Activated CD4-positive, alpha-beta T cell treated with anti-CD3 and anti-CD28 coated beads for 36 hours (primary cell): ENCODE measurements at regions not wholly inside any gene's neighbourhood (a gene's known extent, or its start where the extent isn't known, plus 50 kb on each side); places are given as distances from the start of the nearest gene placed in this dataset.
"Not testable (repeated sequence)": the region's sequence is repeated elsewhere in the genome, so short reads cannot be mapped to it uniquely, and the experiment has no call there.

ENCODE experiments used
- ATAC-seq: fragments of 200-7000 bp; cut with Tn5 transposase; one replicate; pipeline ENCODE4 v1.10.0; 2021; ENCODE audit warnings: mild to moderate bottlenecking, moderate library complexity
- CTCF ChIA-PET: fragments of 350-600 bp; sonication (Branson Sonifier 250); formaldehyde crosslinking; loops from one replicate; lab custom pipeline; 2021; ENCODE audit warnings: antibody characterized with exemption; lab: Charles Lee
- POLR2A ChIA-PET: fragments of 350-600 bp; sonication (Branson Sonifier 250); formaldehyde crosslinking; loops from one replicate; lab custom pipeline; 2021; ENCODE audit warnings: antibody characterized with exemption, inconsistent platforms; lab: Charles Lee
- DNase-seq: peaks from one replicate; pipeline ENCODE4 v3.0.0-alpha.2; 2020
- H3K27ac Mint-ChIP-seq: one replicate; pipeline ENCODE4 v1.8.0; 2021; ENCODE audit warnings: mixed read lengths
- H3K27me3 Mint-ChIP-seq: one replicate; pipeline ENCODE4 v1.8.0; 2021; ENCODE audit warnings: mixed read lengths
- H3K36me3 Mint-ChIP-seq: one replicate; pipeline ENCODE4 v1.8.0; 2021; ENCODE audit warnings: low read depth, mixed read lengths
- H3K4me1 Mint-ChIP-seq: one replicate; pipeline ENCODE4 v1.8.0; 2021; ENCODE audit warnings: mixed read lengths
- H3K4me3 Mint-ChIP-seq: one replicate; pipeline ENCODE4 v1.8.0; 2021; ENCODE audit warnings: mild to moderate bottlenecking, moderate library complexity, mixed read lengths
- H3K9me3 Mint-ChIP-seq: one replicate; pipeline ENCODE4 v1.8.0; 2021; ENCODE audit warnings: low read depth, mixed read lengths
- intact Hi-C, 2 experiments: fragments of 100-400 bp; cut with DNase I in 1 of 2; cut with micrococcal nuclease in 1 of 2; formaldehyde crosslinking; loops; one replicate each; pipeline versions ENCODE4 v1.14.2 to v1.15.1; 2022 to 2024; cut with DNase I, micrococcal nuclease

GRCh38 chr7:82521906-82522445 is 78.4 kb upstream of the CACNA2D1 start:
- no peaks in the 10 kb centered on the region for H3K27me3 Mint-ChIP-seq
- intact Hi-C loops: no loop called here
- POLR2A ChIA-PET: no interaction called here
- no peak overlapping the region for H3K27ac Mint-ChIP-seq
- H3K4me3 Mint-ChIP-seq: no peak overlapping the region
- ATAC-seq (no peak), DNase-seq (no peak)
- no peaks in the 10 kb centered on the region for H3K4me1 Mint-ChIP-seq
- CTCF ChIA-PET: no interaction called here
- H3K9me3 Mint-ChIP-seq: peaks cover 3% of the 10 kb centered on the region
- no peaks in the 10 kb centered on the region for H3K36me3 Mint-ChIP-seq

GRCh38 chr7:82517050-82517449 is 73.5 kb upstream of the CACNA2D1 start:
- Mint-ChIP-seq H3K4me3 (no peak overlapping the region), H3K27me3 (peaks cover 2% of the 10 kb centered on the region), H3K4me1 (no peaks in the 10 kb centered on the region), H3K36me3 (no peaks in the 10 kb centered on the region), H3K9me3 (peaks cover 3% of the 10 kb centered on the region), H3K27ac (no peak overlapping the region)
- intact Hi-C loops: no loop called here
- POLR2A ChIA-PET: no interaction called here
- CTCF ChIA-PET: no interaction called here
- no peak for ATAC-seq
- DNase-seq: no peak

- no peaks in the 10 kb centered on the region for H3K4me1 Mint-ChIP-seq
- ChIA-PET CTCF (no interaction called here), POLR2A (no interaction called here)
- intact Hi-C loops: no loop called here
- no peak overlapping the region for H3K27ac Mint-ChIP-seq
- no peak for DNase-seq
- H3K4me3 Mint-ChIP-seq: no peak overlapping the region
- no peaks in the 10 kb centered on the region for H3K36me3 Mint-ChIP-seq
- H3K27me3 Mint-ChIP-seq: peaks cover 3% of the 10 kb centered on the region
- no peak for ATAC-seq
- peaks cover 1% of the 10 kb centered on the region for H3K9me3 Mint-ChIP-seq
These were observed 68.0 kb upstream of the CACNA2D1 start for GRCh38 chr7:82511542-82511941.

GRCh38 chr7:82507976-82508677 is 64.5 kb upstream of the CACNA2D1 start:
- intact Hi-C loops: no loop called here
- Mint-ChIP-seq H3K4me3 (no peak overlapping the region), H3K27me3 (peaks cover 2% of the 10 kb centered on the region), H3K4me1 (no peaks in the 10 kb centered on the region), H3K36me3 (no peaks in the 10 kb centered on the region), H3K9me3 (peaks cover 2% of the 10 kb centered on the region), H3K27ac (no peak overlapping the region)
- CTCF ChIA-PET: no interaction called here
- DNase-seq (no peak), ATAC-seq (no peak)
- POLR2A ChIA-PET: no interaction called here

GRCh38 chr7:82507365-82507975 is 63.9 kb upstream of the CACNA2D1 start:
- H3K36me3 Mint-ChIP-seq: no peaks in the 10 kb centered on the region
- no peaks in the 10 kb centered on the region for H3K4me1 Mint-ChIP-seq
- H3K27me3 Mint-ChIP-seq: peaks cover 2% of the 10 kb centered on the region
- H3K4me3 Mint-ChIP-seq: no peak overlapping the region
- ChIA-PET CTCF (no interaction called here), POLR2A (no interaction called here)
- intact Hi-C loops: no loop called here
- ATAC-seq (no peak), DNase-seq (no peak)
- no peak overlapping the region for H3K27ac Mint-ChIP-seq
- H3K9me3 Mint-ChIP-seq: peaks cover 2% of the 10 kb centered on the region

GRCh38 chr7:82506702-82507101 is 63.1 kb upstream of the CACNA2D1 start:
- H3K27me3 Mint-ChIP-seq: peaks cover 2% of the 10 kb centered on the region
- ATAC-seq: no peak
- POLR2A ChIA-PET: no interaction called here
- H3K4me1 Mint-ChIP-seq: no peaks in the 10 kb centered on the region
- DNase-seq: no peak
- CTCF ChIA-PET: interaction anchor here (0.7 kb wide), 1 partner anchor 31 kb away, joined by 4 read pairs; no protein-coding TSS in a partner anchor
- no peak overlapping the region for H3K27ac Mint-ChIP-seq
- H3K9me3 Mint-ChIP-seq: peaks cover 4% of the 10 kb centered on the region
- intact Hi-C loops: no loop called here
- H3K36me3 Mint-ChIP-seq: no peaks in the 10 kb centered on the region
- H3K4me3 Mint-ChIP-seq: no peak overlapping the region

GRCh38 chr7:82506208-82506607 is 62.6 kb upstream of the CACNA2D1 start:
- Mint-ChIP-seq H3K36me3 (no peaks in the 10 kb centered on the region), H3K4me3 (no peak overlapping the region), H3K9me3 (peaks cover 4% of the 10 kb centered on the region), H3K4me1 (no peaks in the 10 kb centered on the region), H3K27ac (no peak overlapping the region), H3K27me3 (peaks cover 2% of the 10 kb centered on the region)
- intact Hi-C loops: no loop called here
- ChIA-PET CTCF (interaction anchor here (0.7 kb wide), 1 partner anchor 31 kb away, joined by 4 read pairs; no protein-coding TSS in a partner anchor), POLR2A (no interaction called here)
- ATAC-seq: no peak
- no peak for DNase-seq

GRCh38 chr7:82501346-82501745 is 57.8 kb upstream of the CACNA2D1 start:
- H3K27ac Mint-ChIP-seq: no peak overlapping the region
- H3K9me3 Mint-ChIP-seq: peaks cover 5% of the 10 kb centered on the region
- intact Hi-C loops: no loop called here
- no peak overlapping the region for H3K4me3 Mint-ChIP-seq
- no peaks in the 10 kb centered on the region for H3K4me1 Mint-ChIP-seq
- ATAC-seq: no peak
- H3K27me3 Mint-ChIP-seq: no peaks in the 10 kb centered on the region
- POLR2A ChIA-PET: no interaction called here
- CTCF ChIA-PET: no interaction called here
- no peak for DNase-seq
- no peaks in the 10 kb centered on the region for H3K36me3 Mint-ChIP-seq

- H3K27ac Mint-ChIP-seq, intact Hi-C loops, ATAC-seq, POLR2A ChIA-PET, H3K9me3 Mint-ChIP-seq, DNase-seq, H3K4me1 Mint-ChIP-seq, CTCF ChIA-PET, H3K27me3 Mint-ChIP-seq, H3K36me3 Mint-ChIP-seq, H3K4me3 Mint-ChIP-seq: not testable (repeated sequence)
These were observed 56.0 kb upstream of the CACNA2D1 start for GRCh38 chr7:82499546-82499945.

- intact Hi-C loops: no loop called here
- Mint-ChIP-seq H3K4me3 (no peak overlapping the region), H3K27me3 (no peaks in the 10 kb centered on the region), H3K4me1 (no peaks in the 10 kb centered on the region), H3K9me3 (no peaks in the 10 kb centered on the region), H3K36me3 (no peaks in the 10 kb centered on the region), H3K27ac (no peak overlapping the region)
- ChIA-PET POLR2A (no interaction called here), CTCF (no interaction called here)
- ATAC-seq (no peak), DNase-seq (no peak)
These were observed 50.8 kb upstream of the CACNA2D1 start for GRCh38 chr7:82494420-82494819.
